Ovary (tissue), 7 donors: ENCODE measurements at regions not wholly inside any gene's neighbourhood (a gene's known extent, or its start where the extent isn't known, plus 50 kb on each side); places are given as distances from the start of the nearest gene placed in this dataset.

Source experiments
- DNase-seq, 5 donors: peaks; one replicate each; pipeline ENCODE4 v3.0.0-alpha.2; 2019 to 2020
- H3K27ac ChIP-seq, 2 donors: fragments of 200-600 bp; one replicate each; pipeline versions ENCODE4 v1.5.1 to v1.8.0; 2019 to 2022
- H3K27me3 ChIP-seq: fragments of 200-600 bp; one replicate; pipeline ENCODE4 v1.8.0; 2022
- H3K36me3 ChIP-seq: fragments of 200-600 bp; sonication (generic); one replicate; pipeline ENCODE4 v1.5.1; 2019
- H3K4me1 ChIP-seq: one replicate; pipeline ENCODE4 v1.8.1; 2013; ENCODE audit warnings: mild to moderate bottlenecking, moderate library complexity; ENCODE audit not compliant: insufficient read depth
- H3K4me3 ChIP-seq: fragments of 200-600 bp; sonication (generic); one replicate; pipeline ENCODE4 v1.5.1; 2017
- H3K9me3 ChIP-seq, 2 donors: fragments of 200-600 bp in 1 of 2; sonication (generic) in 1 of 2; one replicate each; pipeline versions ENCODE4 v1.5.1 to v1.8.1; 2013 to 2019; ENCODE audit warnings: mild to moderate bottlenecking in 1 of 2, moderate library complexity in 1 of 2
- EP300 ChIP-seq: sonication (generic); formaldehyde crosslinking; IDR thresholded peaks from one replicate; pipeline ENCODE4 v1.6.1; 2017; ENCODE audit warnings: antibody characterized with exemption
- POLR2A ChIP-seq: fragments of 450-650 bp; IDR thresholded peaks from one replicate; pipeline ENCODE4 v1.6.1; 2017; ENCODE audit warnings: antibody characterized with exemption, mild to moderate bottlenecking, moderate library complexity
- WGBS, 3 donors: extraction: QIAGEN DNeasy Blood & Tissue Kit in 1 of 3; methylation state at CpG; one replicate each; pipeline versions ENCODE4 v1.1.5 to v1.1.7; 2013 to 2017; 5-methylcytosine and 5-hydroxymethylcytosine counted together
- intact Hi-C, 4 donors: fragments of 100-400 bp; cut with DNase I; formaldehyde crosslinking; loops; one replicate each; pipeline versions ENCODE4 v1.11.0 to v1.15.1; 2022 to 2023
- TF ChIP-seq, protein P1 (sequence below), 3 donors: fragments of 450-650 bp in 2 of 3; fragments of 200-600 bp in 1 of 3; IDR thresholded peaks; one replicate each; pipeline versions ENCODE4 v1.5.1 to v1.8.0; 2016 to 2022; ENCODE audit warnings: antibody characterized with exemption in 3 of 3, mild to moderate bottlenecking in 1 of 3
- donor health status: DM: no; HTN: no; CAD: no; lungs with moderate emphysema.
- donor health status: DM: no; HTN: no; CAD: no.
- donor health status: Bipolar disorder and iron deficiency.
- donor health status: DM: no; HTN: no; CAD: no.
- donor health status: DM: yes; HTN: yes; CAD: no.

DNA sequence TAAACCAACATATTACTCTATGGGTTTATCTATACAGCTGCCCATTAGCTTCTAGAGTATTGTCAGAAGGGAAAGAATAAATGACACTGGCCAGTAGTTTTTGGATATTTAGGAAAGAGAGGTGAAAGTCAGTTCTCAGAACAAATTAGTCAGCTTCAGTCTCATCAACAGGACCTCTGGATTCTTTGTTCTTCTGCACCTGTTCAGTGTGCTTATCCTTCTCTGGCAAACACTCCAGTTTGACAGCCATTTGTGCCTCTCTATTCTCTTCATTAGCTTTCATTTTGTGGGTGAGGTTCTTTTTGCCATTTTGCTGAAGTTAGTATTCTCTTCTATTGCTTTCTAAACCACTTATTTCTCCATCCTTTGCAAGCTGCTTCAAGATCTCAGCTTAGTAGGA, 107.0 kb downstream of the PCDH18 start:
- H3K27ac ChIP-seq: no peak overlapping the region
- DNase-seq: no peak
- H3K9me3 ChIP-seq: no peaks in the 10 kb centered on the region
- intact Hi-C loops: no loop called here
- no peaks in the 10 kb centered on the region for H3K4me1 ChIP-seq
- H3K36me3 ChIP-seq: no peaks in the 10 kb centered on the region
- TF ChIP-seq POLR2A: no peak
- no peak for TF ChIP-seq EP300
- TF ChIP-seq, protein P1, sequence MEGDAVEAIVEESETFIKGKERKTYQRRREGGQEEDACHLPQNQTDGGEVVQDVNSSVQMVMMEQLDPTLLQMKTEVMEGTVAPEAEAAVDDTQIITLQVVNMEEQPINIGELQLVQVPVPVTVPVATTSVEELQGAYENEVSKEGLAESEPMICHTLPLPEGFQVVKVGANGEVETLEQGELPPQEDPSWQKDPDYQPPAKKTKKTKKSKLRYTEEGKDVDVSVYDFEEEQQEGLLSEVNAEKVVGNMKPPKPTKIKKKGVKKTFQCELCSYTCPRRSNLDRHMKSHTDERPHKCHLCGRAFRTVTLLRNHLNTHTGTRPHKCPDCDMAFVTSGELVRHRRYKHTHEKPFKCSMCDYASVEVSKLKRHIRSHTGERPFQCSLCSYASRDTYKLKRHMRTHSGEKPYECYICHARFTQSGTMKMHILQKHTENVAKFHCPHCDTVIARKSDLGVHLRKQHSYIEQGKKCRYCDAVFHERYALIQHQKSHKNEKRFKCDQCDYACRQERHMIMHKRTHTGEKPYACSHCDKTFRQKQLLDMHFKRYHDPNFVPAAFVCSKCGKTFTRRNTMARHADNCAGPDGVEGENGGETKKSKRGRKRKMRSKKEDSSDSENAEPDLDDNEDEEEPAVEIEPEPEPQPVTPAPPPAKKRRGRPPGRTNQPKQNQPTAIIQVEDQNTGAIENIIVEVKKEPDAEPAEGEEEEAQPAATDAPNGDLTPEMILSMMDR (IDR thresholded peaks at IDR 0.05): no peak
- no peak overlapping the region for H3K4me3 ChIP-seq
- H3K27me3 ChIP-seq: no peaks in the 10 kb centered on the region

DNA sequence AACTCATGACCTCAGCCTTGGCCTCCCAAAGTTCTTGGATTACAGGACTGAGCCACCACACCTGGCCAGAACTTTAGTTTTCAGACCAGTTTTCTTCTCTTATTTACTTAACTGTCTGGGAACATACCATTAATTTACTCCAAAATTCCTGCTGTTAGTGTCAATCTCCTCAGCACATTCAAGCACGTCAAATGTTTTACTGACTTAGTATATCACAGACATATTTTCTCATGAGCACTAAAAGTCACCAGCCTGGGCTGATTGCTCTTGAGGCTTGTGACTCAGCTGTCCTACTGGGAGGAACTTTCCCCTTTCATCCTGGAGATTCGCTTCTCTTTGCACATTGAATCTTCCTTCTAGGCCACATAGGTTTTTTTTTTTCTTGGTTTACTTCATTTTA, 109.6 kb downstream of the PCDH18 start:
- DNase-seq: no peak
- no peaks in the 10 kb centered on the region for H3K9me3 ChIP-seq
- no peaks in the 10 kb centered on the region for H3K27me3 ChIP-seq
- no peaks in the 10 kb centered on the region for H3K36me3 ChIP-seq
- TF ChIP-seq, protein P1 (IDR thresholded peaks at IDR 0.05): no peak
- TF ChIP-seq POLR2A (no peak), EP300 (no peak)
- no peak overlapping the region for H3K4me3 ChIP-seq
- WGBS, 3 donors: 92 to 98% (median 92%) methylated on average over 2 of the region's 2 CpGs
- intact Hi-C loops: no loop called here
- H3K27ac ChIP-seq: no peak overlapping the region
- H3K4me1 ChIP-seq: no peaks in the 10 kb centered on the region

DNA sequence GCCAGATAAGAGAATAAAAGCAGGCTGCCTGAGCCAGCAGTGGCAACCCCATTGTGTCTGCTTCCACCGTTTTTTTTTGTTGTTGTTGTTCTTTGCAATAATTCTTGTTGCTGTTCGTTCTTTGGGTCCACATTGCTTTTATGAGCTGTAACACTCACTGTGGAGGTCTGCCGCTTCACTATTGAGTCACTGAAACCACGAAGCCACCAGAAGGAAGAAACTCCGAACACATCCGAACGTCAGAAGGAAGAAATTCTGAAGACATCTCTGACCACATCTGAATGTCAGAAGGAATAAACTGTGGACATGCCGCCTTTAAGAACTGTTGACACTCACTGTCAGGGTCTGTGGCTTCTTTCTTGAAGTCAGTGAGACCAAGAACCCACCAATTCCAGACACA, 110.5 kb downstream of the PCDH18 start:
- H3K9me3 ChIP-seq: no peaks in the 10 kb centered on the region
- no peaks in the 10 kb centered on the region for H3K27me3 ChIP-seq
- intact Hi-C loops: no loop called here
- WGBS, 3 donors: 84 to 96% (median 87%) methylated on average over 8 of the region's 8 CpGs
- H3K4me1 ChIP-seq: no peaks in the 10 kb centered on the region
- DNase-seq: no peak
- no peak overlapping the region for H3K27ac ChIP-seq
- H3K4me3 ChIP-seq: no peak overlapping the region
- H3K36me3 ChIP-seq: no peaks in the 10 kb centered on the region
- TF ChIP-seq EP300 (no peak), POLR2A (no peak)

DNA sequence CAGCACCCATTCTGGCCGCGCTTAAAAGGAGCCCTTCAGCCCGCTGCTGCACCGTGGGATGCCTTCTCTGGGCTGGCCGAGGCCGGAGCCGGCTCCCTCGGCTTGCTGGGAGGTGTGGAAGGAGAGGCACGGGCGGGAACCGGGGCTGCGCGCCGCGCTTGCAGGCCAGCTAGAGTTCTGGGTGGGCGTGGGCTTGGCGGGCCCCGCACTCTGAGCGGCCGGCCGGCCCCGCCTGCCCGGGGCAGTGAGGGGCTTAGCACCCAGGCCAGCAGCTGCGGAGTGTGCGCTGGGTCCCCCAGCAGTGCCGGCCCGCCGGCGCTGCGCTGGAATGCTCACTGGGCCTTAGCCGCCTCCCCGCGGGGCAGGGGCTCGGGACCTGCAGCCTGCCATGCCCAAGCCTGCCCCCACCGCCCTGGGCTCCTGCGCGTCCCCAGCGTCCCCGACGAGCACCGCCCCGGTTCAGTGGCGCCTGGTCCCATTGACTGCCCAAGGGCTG, 111.3 kb downstream of the PCDH18 start:
- Histone ChIP-seq H3K4me1 (no peaks in the 10 kb centered on the region), H3K36me3 (no peaks in the 10 kb centered on the region), H3K27ac (no peak overlapping the region), H3K27me3 (no peaks in the 10 kb centered on the region), H3K9me3 (no peaks in the 10 kb centered on the region), H3K4me3 (no peak overlapping the region)
- TF ChIP-seq, protein P1 (IDR thresholded peaks at IDR 0.05): no peak
- TF ChIP-seq POLR2A (no peak), EP300 (no peak)
- no peak for DNase-seq
- intact Hi-C loops: no loop called here
- 95 to 97% (median 96%) methylated on average over 30 to 43 of the region's 43 CpGs for WGBS, 3 donors

DNA sequence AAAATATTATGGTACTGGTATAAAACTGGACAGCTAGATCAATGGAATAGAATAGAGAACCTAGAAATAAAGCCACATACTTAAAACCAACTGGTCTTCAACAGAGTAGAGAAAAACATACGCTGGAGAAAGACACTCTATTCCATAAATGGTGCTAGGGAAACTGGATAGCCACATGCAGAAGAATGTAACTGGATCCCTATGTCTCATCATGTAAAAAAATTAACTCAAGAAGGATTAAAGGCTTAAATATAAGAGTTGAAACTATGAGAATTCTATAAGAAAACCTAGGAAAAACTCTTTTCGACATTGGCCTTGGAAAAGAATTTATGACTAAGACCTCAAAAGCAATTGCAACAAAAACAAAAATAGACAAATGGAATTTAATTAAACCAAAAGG, 114.6 kb downstream of the PCDH18 start:
- H3K36me3 ChIP-seq: no peaks in the 10 kb centered on the region
- intact Hi-C loops: no loop called here
- no peaks in the 10 kb centered on the region for H3K4me1 ChIP-seq
- no peaks in the 10 kb centered on the region for H3K9me3 ChIP-seq
- no peaks in the 10 kb centered on the region for H3K27me3 ChIP-seq
- no peak for DNase-seq
- TF ChIP-seq POLR2A (no peak), EP300 (no peak)
- TF ChIP-seq, protein P1 (IDR thresholded peaks at IDR 0.05): no peak
- 57 to 65% (median 61%) methylated on average over 2 of the region's 2 CpGs for WGBS, 3 donors
- no peak overlapping the region for H3K27ac ChIP-seq
- no peak overlapping the region for H3K4me3 ChIP-seq
